IMR-90 (cell line): ENCODE measurements at regions not wholly inside any gene's neighbourhood (a gene's known extent, or its start where the extent isn't known, plus 50 kb on each side); places are given as distances from the start of the nearest gene placed in this dataset.

Source experiments
- ATAC-seq: fragments of 200-7000 bp; cut with Tn5 transposase; 2 replicates; pipeline ENCODE4 v1.9.1; 2020; ENCODE audit warnings: low read depth, mild to moderate bottlenecking, moderate library complexity
- BruUV-seq: library from RNA; stranded (reverse); fragments of 400-500 nt; replicated peaks from 2 replicates; lab custom pipeline; 2021; lab: Mats Ljungman, UMichigan
- CTCF ChIA-PET: fragments of 300-600 bp; formaldehyde crosslinking; extraction: SDS; loops from one replicate; lab custom pipeline; 2021; ENCODE audit warnings: antibody characterized with exemption; lab: Yijun Ruan, JAX
- POLR2A ChIA-PET: fragments of 300-600 bp; sonication (Branson Sonifier 250); formaldehyde crosslinking; loops from one replicate; lab custom pipeline; 2022; ENCODE audit warnings: antibody characterized with exemption; ENCODE audit not compliant: unreplicated experiment; lab: Charles Lee
- DNase-seq: peaks from one replicate; pipeline ENCODE4 v3.0.0; 2013
- H2AFZ ChIP-seq: replicated peaks from 2 replicates; pipeline ENCODE3; 2013; ENCODE audit warnings: low read length, mild to moderate bottlenecking; ENCODE audit not compliant: poor library complexity
- H2AK5ac ChIP-seq: 2 replicates; pipeline ENCODE4 v1.6.1; 2013; ENCODE audit warnings: low read depth, low read length, inconsistent platforms
- H2AK9ac ChIP-seq: replicated peaks from 2 replicates; pipeline ENCODE3; 2013; ENCODE audit warnings: mild to moderate bottlenecking, low read depth, low read length, moderate library complexity; ENCODE audit not compliant: poor library complexity
- H2BK120ac ChIP-seq: 2 replicates; pipeline ENCODE4 v1.6.1; 2013; ENCODE audit warnings: low read depth, low read length, inconsistent platforms
- H2BK15ac ChIP-seq: 3 replicates; pipeline ENCODE4 v1.6.1; 2013; ENCODE audit warnings: low read depth, low read length, inconsistent platforms
- H2BK20ac ChIP-seq: 2 replicates; pipeline ENCODE4 v1.6.1; 2013; ENCODE audit warnings: low read depth, mild to moderate bottlenecking, inconsistent platforms, low read length, moderate library complexity
- H2BK5ac ChIP-seq: 2 replicates; pipeline ENCODE4 v1.6.1; 2013; ENCODE audit warnings: mild to moderate bottlenecking, low read depth, low read length, inconsistent platforms; ENCODE audit not compliant: poor library complexity, severe bottlenecking
- H3K14ac ChIP-seq: replicated peaks from 2 replicates; pipeline ENCODE4 v1.6.1; 2013; ENCODE audit warnings: low read depth, low read length, inconsistent platforms
- H3K18ac ChIP-seq: 2 replicates; pipeline ENCODE4 v1.6.1; 2013; ENCODE audit warnings: low read depth, low read length, control low read depth
- H3K23ac ChIP-seq: 2 replicates; pipeline ENCODE4 v1.6.1; 2013; ENCODE audit warnings: low read depth, low read length, inconsistent platforms
- H3K27ac ChIP-seq: 2 replicates; pipeline ENCODE4 v1.5.1; 2013; ENCODE audit warnings: mild to moderate bottlenecking, control low read depth, low read length; ENCODE audit not compliant: insufficient read depth
- H3K27me3 ChIP-seq: 2 replicates; pipeline ENCODE4 v1.6.1; 2013; ENCODE audit warnings: low read length; ENCODE audit not compliant: control insufficient read depth, insufficient read depth
- H3K36me3 ChIP-seq: 2 replicates; pipeline ENCODE4 v1.6.1; 2013; ENCODE audit warnings: low read length, mixed read lengths; ENCODE audit not compliant: control insufficient read depth, insufficient read depth
- H3K4ac ChIP-seq: 2 replicates; pipeline ENCODE4 v1.6.1; 2013; ENCODE audit warnings: low read depth, low read length, inconsistent platforms
- H3K4me1 ChIP-seq: 2 replicates; pipeline ENCODE4 v1.6.1; 2013; ENCODE audit warnings: low read length, mixed read lengths; ENCODE audit not compliant: control insufficient read depth, insufficient read depth
- H3K4me2 ChIP-seq: 2 replicates; pipeline ENCODE4 v1.6.1; 2013; ENCODE audit warnings: low read depth, mild to moderate bottlenecking, control low read depth, low read length, moderate library complexity
- H3K4me3 ChIP-seq: 2 replicates; pipeline ENCODE4 v1.5.1; 2013; ENCODE audit warnings: low read depth, mild to moderate bottlenecking, control low read depth, low read length, moderate library complexity; ENCODE audit not compliant: insufficient read depth
- H3K56ac ChIP-seq: 2 replicates; pipeline ENCODE4 v1.6.1; 2013; ENCODE audit warnings: low read length, inconsistent platforms; ENCODE audit not compliant: insufficient read depth; ENCODE audit errors: extremely low read depth
- H3K79me1 ChIP-seq, 2 experiments: 2 replicates each; pipeline ENCODE4 v1.6.1; 2013; ENCODE audit warnings: low read length in 2 of 2, inconsistent platforms in 1 of 2, low read depth in 1 of 2
- H3K9ac ChIP-seq: 2 replicates; pipeline ENCODE4 v1.6.1; 2013; ENCODE audit warnings: low read depth, low read length, control low read depth
- H3K9me1 ChIP-seq: 2 replicates; pipeline ENCODE4 v1.6.1; 2013; ENCODE audit warnings: low read length, inconsistent platforms; ENCODE audit not compliant: insufficient read depth
- H3K9me3 ChIP-seq: 2 replicates; pipeline ENCODE4 v1.6.1; 2013; ENCODE audit warnings: low read length; ENCODE audit not compliant: control insufficient read depth, insufficient read depth
- H4K20me1 ChIP-seq: 2 replicates; pipeline ENCODE4 v1.6.1; 2013; ENCODE audit warnings: low read length, inconsistent platforms; ENCODE audit not compliant: insufficient read depth
- H4K5ac ChIP-seq: 2 replicates; pipeline ENCODE4 v1.6.1; 2013; ENCODE audit warnings: mild to moderate bottlenecking, low read depth, low read length, control low read depth
- H4K8ac ChIP-seq, 2 experiments: 2 replicates each; pipeline ENCODE4 v1.6.1; 2013; ENCODE audit warnings: low read depth in 2 of 2, low read length in 2 of 2, control low read depth in 1 of 2, inconsistent platforms in 1 of 2
- H4K91ac ChIP-seq: 2 replicates; pipeline ENCODE4 v1.6.1; 2013; ENCODE audit warnings: low read depth, low read length, inconsistent platforms; ENCODE audit not compliant: insufficient read depth
- BHLHE40 ChIP-seq: fragments of 150-350 bp; IDR thresholded peaks from 2 replicates; pipeline ENCODE4 v1.6.1; 2016; ENCODE audit warnings: mild to moderate bottlenecking, low read depth, low read length
- CEBPB ChIP-seq: IDR thresholded peaks from 2 replicates; pipeline ENCODE4 v1.6.1; 2012; ENCODE audit warnings: low read depth, low read length, improper control_type of control experiment
- CHD1 ChIP-seq: IDR thresholded peaks from 2 replicates; pipeline ENCODE4 v1.6.1; 2012; ENCODE audit warnings: low read depth, low read length, improper control_type of control experiment
- CTCF ChIP-seq: conservative IDR thresholded peaks from 2 replicates; pipeline ENCODE4 v1.5.1; 2012; ENCODE audit warnings: mild to moderate bottlenecking, low read depth, low read length, improper control_type of control experiment
- ELK1 ChIP-seq: fragments of 150-350 bp; IDR thresholded peaks from 2 replicates; pipeline ENCODE4 v1.6.1; 2016; ENCODE audit warnings: low read depth, mild to moderate bottlenecking, low read length, moderate library complexity, borderline replicate concordance
- FOS ChIP-seq: fragments of 150-350 bp; IDR thresholded peaks from 2 replicates; pipeline ENCODE4 v1.6.1; 2016; ENCODE audit warnings: low read depth, low read length
- MAFK ChIP-seq: IDR thresholded peaks from 2 replicates; pipeline ENCODE4 v1.6.1; 2012; ENCODE audit warnings: low read depth, low read length, improper control_type of control experiment
- MAZ ChIP-seq: IDR thresholded peaks from 2 replicates; pipeline ENCODE4 v1.6.1; 2012; ENCODE audit warnings: low read depth, mild to moderate bottlenecking, low read length, improper control_type of control experiment, moderate library complexity, borderline replicate concordance
- MXI1 ChIP-seq: IDR thresholded peaks from 2 replicates; pipeline ENCODE4 v1.6.1; 2012; ENCODE audit warnings: low read depth, mild to moderate bottlenecking, low read length, moderate library complexity, borderline replicate concordance
- NFE2L2 ChIP-seq: fragments of 150-350 bp; IDR thresholded peaks from 2 replicates; pipeline ENCODE4 v1.6.1; 2016; ENCODE audit warnings: low read depth, mild to moderate bottlenecking, low read length
- POLR2A ChIP-seq: IDR thresholded peaks from 2 replicates; pipeline ENCODE4 v1.6.1; 2012; ENCODE audit warnings: mild to moderate bottlenecking, low read depth, low read length
- RAD21 ChIP-seq: IDR thresholded peaks from 2 replicates; pipeline ENCODE4 v1.6.1; 2012; ENCODE audit warnings: low read length, improper control_type of control experiment
- RCOR1 ChIP-seq: IDR thresholded peaks from 2 replicates; pipeline ENCODE4 v1.6.1; 2012; ENCODE audit warnings: mild to moderate bottlenecking, low read length, improper control_type of control experiment; ENCODE audit not compliant: insufficient replicate concordance
- RFX5 ChIP-seq: IDR thresholded peaks from 2 replicates; pipeline ENCODE4 v1.8.0; 2012; ENCODE audit warnings: low read depth, mild to moderate bottlenecking, low read length, moderate library complexity
- SMC3 ChIP-seq: fragments of 150-350 bp; IDR thresholded peaks from 2 replicates; pipeline ENCODE4 v1.6.1; 2016; ENCODE audit warnings: low read depth, mild to moderate bottlenecking, antibody characterized with exemption, low read length, moderate library complexity
- USF2 ChIP-seq: fragments of 150-350 bp; IDR thresholded peaks from 2 replicates; pipeline ENCODE4 v1.6.1; 2017; ENCODE audit warnings: mild to moderate bottlenecking, antibody characterized with exemption, low read length, low read depth
- WGBS, 2 experiments: methylation state at CpG; one replicate each; pipeline versions ENCODE4 v1.1.5 to v1.1.7; 2013; ENCODE audit warnings: missing lambda C conversion rate in 2 of 2; ENCODE audit not compliant: insufficient read length in 1 of 2; ENCODE audit errors: extremely low coverage in 2 of 2; 5-methylcytosine and 5-hydroxymethylcytosine counted together
- dilution Hi-C: fragments of 300-500 bp; cut with HindIII; formaldehyde crosslinking; loops from one replicate; pipeline ENCODE4 v1.14.3; 2018; ENCODE audit warnings: low sequenced_read_pairs; ENCODE audit not compliant: unreplicated experiment
- in situ Hi-C: fragments of 300-500 bp; cut with MboI; formaldehyde crosslinking; loops from 3 replicates; pipeline ENCODE4 v1.14.3; 2019; ENCODE audit warnings: low sequenced_read_pairs, inconsistent platforms, mixed read lengths
- intact Hi-C: fragments of 100-400 bp; cut with micrococcal nuclease; formaldehyde crosslinking; loops from 2 replicates; pipeline ENCODE4 v1.10.0; 2022

- Histone ChIP-seq H4K5ac (no peak overlapping the region), H3K14ac (no peak overlapping the region), H4K8ac (no peak overlapping the region), H2BK5ac (no peak overlapping the region), H3K4me2 (no peak overlapping the region), H3K79me1 (no peaks in the 10 kb centered on the region), H3K27ac (no peak overlapping the region), H3K4me1 (no peaks in the 10 kb centered on the region), H3K9me3 (no peaks in the 10 kb centered on the region), H2AK9ac (no peak overlapping the region), H2AK5ac (no peak overlapping the region), H3K4me3 (no peak overlapping the region), H3K9ac (no peak overlapping the region), H4K91ac (no peak overlapping the region), H3K4ac (no peak overlapping the region), H3K56ac (no peak overlapping the region), H2BK120ac (no peak overlapping the region), H3K36me3 (no peaks in the 10 kb centered on the region), H2BK20ac (no peak overlapping the region), H2AFZ (no peak overlapping the region), H3K18ac (no peak overlapping the region), H3K27me3 (peaks cover 4% of the 10 kb centered on the region), H2BK15ac (no peak overlapping the region), H3K9me1 (no peaks in the 10 kb centered on the region), H3K23ac (no peak overlapping the region), H4K20me1 (no peaks in the 10 kb centered on the region)
- CTCF ChIA-PET = no interaction called here
- in situ Hi-C loops (no loop called here), dilution Hi-C loops (no loop called here), intact Hi-C loops (no loop called here)
- BruUV-seq = no TSS peak
- no CpG with 5 or more reads among the region's 4 CpGs for WGBS, 2 experiments
- DNase-seq (no peak), ATAC-seq (no peak)
- POLR2A ChIA-PET = no interaction called here
- TF ChIP-seq MAFK (no peak), RFX5 (no peak), CEBPB (no peak), MAZ (no peak), CTCF (no peak), CHD1 (no peak), FOS (no peak), RAD21 (no peak), POLR2A (no peak), MXI1 (no peak), SMC3 (no peak), BHLHE40 (no peak), NFE2L2 (no peak), ELK1 (no peak), RCOR1 (no peak), USF2 (no peak)
These were observed 253.8 kb downstream of the CDK5RAP2 start for GRCh38 chr9:120326049-120326693.
